HCT116 (cell line): ENCODE measurements at regions not wholly inside any gene's neighbourhood (a gene's known extent, or its start where the extent isn't known, plus 50 kb on each side); places are given as distances from the start of the nearest gene placed in this dataset.

Experiments used
- ATAC-seq: fragments of 200-7000 bp; cut with Tn5 transposase; 2 replicates; pipeline ENCODE4 v1.9.1; 2020; ENCODE audit warnings: mild to moderate bottlenecking, moderate library complexity
- BruUV-seq: library from RNA; stranded (reverse); fragments of 400-500 nt; replicated peaks from 2 replicates; lab custom pipeline; 2021; lab: Mats Ljungman, UMichigan
- CTCF ChIA-PET: fragments of 300-600 bp; sonication (Branson Sonifier 250); formaldehyde crosslinking; loops from one replicate; lab custom pipeline; 2021; ENCODE audit warnings: antibody characterized with exemption; lab: Charles Lee
- POLR2A ChIA-PET: fragments of 300-600, 350-600 bp; sonication (Branson Sonifier 250); formaldehyde crosslinking; loops from one replicate; lab custom pipeline; 2021; ENCODE audit warnings: antibody characterized with exemption; lab: Charles Lee
- RAD21 ChIA-PET, 2 experiments: fragments of 300-600 bp; sonication (Branson Sonifier 250); formaldehyde crosslinking; loops; one replicate each; lab custom pipeline; 2023; ENCODE audit warnings: low total read pairs in 2 of 2; ENCODE audit not compliant: uncharacterized antibody in 2 of 2, unreplicated experiment in 2 of 2, low non-redundant PET in 1 of 2; lab: Charles Lee
- DNase-seq: peaks from one replicate; pipeline ENCODE4 v3.0.0-alpha.2; 2010; ENCODE audit warnings: low read depth, low spot score
- H2AFZ ChIP-seq: fragments of 200-600 bp; shearing (Covaris generic), sonication (generic); 2 replicates; pipeline ENCODE4 v1.6.1; 2017; ENCODE audit warnings: low read depth, mixed run types, mixed read lengths, antibody characterized with exemption, low read length; ENCODE audit not compliant: poor library complexity, severe bottlenecking
- H3K27ac ChIP-seq: 2 replicates; pipeline ENCODE4 v1.5.1; 2012; ENCODE audit warnings: low read depth, low read length
- H3K27me3 ChIP-seq: fragments of 200-600 bp; sonication (generic); 2 replicates; pipeline ENCODE4 v1.6.1; 2016; ENCODE audit warnings: mixed run types, low read length, mixed read lengths; ENCODE audit not compliant: insufficient read depth
- H3K36me3 ChIP-seq, 2 experiments: fragments of 200-500 bp in 1 of 2; fragments of 200-600 bp in 1 of 2; sonication (Bioruptor generic) in 1 of 2; sonication (generic) in 1 of 2; 2 replicates each; pipeline versions ENCODE4 v1.5.1 to v1.6.1; 2014 to 2016; ENCODE audit warnings: low read length in 2 of 2, inconsistent platforms in 1 of 2, mixed read lengths in 1 of 2, mixed run types in 1 of 2; ENCODE audit not compliant: insufficient read depth in 2 of 2, control insufficient read depth in 1 of 2
- H3K4me1 ChIP-seq, 2 experiments: fragments of 200-600 bp in 1 of 2; sonication (generic) in 1 of 2; 2 replicates each; pipeline versions ENCODE4 v1.5.1 to v1.6.1; 2012 to 2017; ENCODE audit warnings: low read length in 2 of 2, inconsistent platforms in 1 of 2, mild to moderate bottlenecking in 1 of 2, mixed read lengths in 1 of 2, mixed run types in 1 of 2, moderate library complexity in 1 of 2; ENCODE audit not compliant: insufficient read depth in 2 of 2, control insufficient read depth in 1 of 2
- H3K4me2 ChIP-seq: fragments of 200-600 bp; sonication (generic); 2 replicates; pipeline ENCODE4 v1.6.1; 2017; ENCODE audit warnings: mixed run types, low read length, mixed read lengths
- H3K4me3 ChIP-seq, 2 experiments: fragments of 200-600 bp in 1 of 2; sonication (generic) in 1 of 2; replicated peaks in 1 of 2; 2 replicates each; pipeline ENCODE4 v1.5.1; 2011 to 2016; ENCODE audit warnings: low read length in 2 of 2, control low read depth in 1 of 2, low read depth in 1 of 2, mild to moderate bottlenecking in 1 of 2, mixed read lengths in 1 of 2, mixed run types in 1 of 2
- H3K79me2 ChIP-seq: fragments of 200-600 bp; sonication (generic); 2 replicates; pipeline ENCODE4 v1.6.1; 2017; ENCODE audit warnings: mild to moderate bottlenecking, mixed run types, low read length, moderate library complexity, mixed read lengths; ENCODE audit not compliant: insufficient read depth
- H3K9ac ChIP-seq: fragments of 200-600 bp; sonication (generic); 2 replicates; pipeline ENCODE4 v1.6.1; 2016; ENCODE audit warnings: low read length, mixed read lengths
- H3K9me2 ChIP-seq: fragments of 200-600 bp; sonication (generic), shearing (Covaris generic); 2 replicates; pipeline ENCODE4 v1.6.1; 2017; ENCODE audit warnings: mixed run types, mild to moderate bottlenecking, moderate library complexity; ENCODE audit not compliant: insufficient read depth
- H3K9me3 ChIP-seq, 2 experiments: fragments of 200-500 bp in 1 of 2; fragments of 200-600 bp in 1 of 2; sonication (Bioruptor generic) in 1 of 2; sonication (generic) in 1 of 2; 2 replicates each; pipeline ENCODE4 v1.6.1; 2014 to 2017; ENCODE audit warnings: low read length in 2 of 2, mixed read lengths in 2 of 2, inconsistent platforms in 1 of 2, low read depth in 1 of 2, mild to moderate bottlenecking in 1 of 2, mixed run types in 1 of 2, moderate library complexity in 1 of 2; ENCODE audit not compliant: control insufficient read depth in 1 of 2, insufficient read depth in 1 of 2
- H4K20me1 ChIP-seq: fragments of 200-600 bp; sonication (generic), shearing (Covaris generic); 2 replicates; pipeline ENCODE4 v1.6.1; 2017; ENCODE audit warnings: mixed run types, mild to moderate bottlenecking, moderate library complexity; ENCODE audit not compliant: insufficient read depth
- CBX3 ChIP-seq: IDR thresholded peaks from 2 replicates; pipeline ENCODE4 v1.6.1; 2012; ENCODE audit warnings: low read depth
- EZH2 ChIP-seq: fragments of 200-600 bp; sonication (generic); IDR thresholded peaks from 2 replicates; pipeline ENCODE4 v1.6.1; 2017; ENCODE audit warnings: antibody characterized with exemption, mixed run types
- POLR2AphosphoS5 ChIP-seq: IDR thresholded peaks from 2 replicates; pipeline ENCODE4 v1.6.1; 2011; ENCODE audit warnings: mild to moderate bottlenecking, low read depth, low read length, moderate library complexity
- RAD21 ChIP-seq: IDR thresholded peaks from 2 replicates; pipeline ENCODE4 v1.6.1; 2012; ENCODE audit warnings: low read depth, mild to moderate bottlenecking
- SP1 ChIP-seq: IDR thresholded peaks from 2 replicates; pipeline ENCODE4 v1.6.1; 2012; ENCODE audit warnings: low read depth
- SRF ChIP-seq: IDR thresholded peaks from 2 replicates; pipeline ENCODE4 v1.6.1; 2012; ENCODE audit warnings: low read depth
- YY1 ChIP-seq: IDR thresholded peaks from 2 replicates; pipeline ENCODE4 v1.6.1; 2011; ENCODE audit warnings: low read length, low read depth, moderate library complexity, mild to moderate bottlenecking; ENCODE audit not compliant: insufficient replicate concordance; ENCODE audit errors: extremely low read depth
- ZNF274 ChIP-seq: fragments of 200-500 bp; sonication (Bioruptor generic); IDR thresholded peaks from 2 replicates; pipeline ENCODE4 v1.6.1; 2014; ENCODE audit warnings: mild to moderate bottlenecking, low read depth, low read length, inconsistent platforms
- intact Hi-C: fragments of 100-400 bp; cut with micrococcal nuclease; formaldehyde crosslinking; loops from 2 replicates; pipeline ENCODE4 v1.10.0; 2022
- TF ChIP-seq, protein P1 (sequence below): IDR thresholded peaks from 2 replicates; pipeline ENCODE4 v1.6.1; 2012
- TF ChIP-seq, protein P2 (sequence below): IDR thresholded peaks from 2 replicates; pipeline ENCODE4 v1.6.1; 2011; ENCODE audit warnings: mild to moderate bottlenecking, low read length, moderate library complexity; ENCODE audit not compliant: insufficient replicate concordance; ENCODE audit errors: extremely low read depth

DNA sequence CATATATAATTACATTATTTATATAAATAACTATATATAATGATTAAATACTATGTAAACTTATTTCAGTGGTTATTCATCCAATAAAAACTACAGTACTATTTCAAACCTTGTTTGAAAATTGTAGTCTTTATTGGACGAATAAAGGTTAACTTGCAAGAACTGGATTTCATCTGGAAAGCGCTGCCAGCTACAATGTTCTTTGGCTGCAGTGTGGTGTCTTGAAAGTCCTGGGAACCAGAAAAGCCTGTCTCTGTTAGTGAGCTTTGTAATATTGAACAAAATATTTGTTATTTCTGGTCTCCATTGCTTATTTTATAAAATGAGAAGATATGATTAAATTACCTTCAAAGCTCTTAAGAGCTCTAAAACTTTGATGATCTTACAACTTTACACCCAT is 763.6 kb downstream of the ADGRL2 start (continued):
- TF ChIP-seq RAD21 = no peak

DNA sequence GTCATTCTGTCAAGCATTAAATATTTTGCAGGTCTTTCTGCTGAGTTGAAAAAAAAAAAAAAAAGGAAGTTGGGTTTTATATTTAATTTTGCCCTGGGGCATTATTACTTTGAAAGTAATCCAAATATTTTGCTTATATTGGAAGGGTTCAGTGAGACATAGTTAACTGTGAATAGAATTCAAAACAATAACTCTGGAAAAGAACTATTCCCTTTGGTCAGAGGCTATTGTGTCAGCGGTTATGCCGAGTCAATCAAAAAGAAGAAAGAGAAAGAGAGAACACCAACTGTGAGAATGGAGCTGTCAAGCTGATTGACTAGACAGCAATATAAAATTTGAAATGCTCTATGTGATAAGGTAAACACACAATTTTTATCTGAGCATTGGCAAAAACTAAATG is 761.7 kb downstream of the ADGRL2 start:
- H3K27ac ChIP-seq = no peak overlapping the region
- no peaks in the 10 kb centered on the region for H3K27me3 ChIP-seq
- H3K4me1 ChIP-seq = peaks cover 0 to 11% of the 10 kb centered on the region in 2 experiments; a peak in 1 of 4 replicates
- CTCF ChIA-PET = no interaction called here
- ATAC-seq (no peak), DNase-seq (no peak)
- H3K4me2 ChIP-seq = no peak overlapping the region
- no peaks in the 10 kb centered on the region; the same call in 1 of the 2 replicates for H4K20me1 ChIP-seq
- no peaks in the 10 kb centered on the region for H3K9me2 ChIP-seq
- BruUV-seq = no TSS peak
- POLR2A ChIA-PET = no interaction called here
- no peak overlapping the region for H3K4me3 ChIP-seq
- H2AFZ ChIP-seq = no peak overlapping the region
- H3K79me2 ChIP-seq = no peaks in the 10 kb centered on the region
- TF ChIP-seq POLR2AphosphoS5 (no peak), SP1 (no peak), ZNF274 (no peak), RAD21 (no peak), YY1 (no peak), CBX3 (no peak), EZH2 (no peak), SRF (no peak)
- TF ChIP-seq, protein P1, sequence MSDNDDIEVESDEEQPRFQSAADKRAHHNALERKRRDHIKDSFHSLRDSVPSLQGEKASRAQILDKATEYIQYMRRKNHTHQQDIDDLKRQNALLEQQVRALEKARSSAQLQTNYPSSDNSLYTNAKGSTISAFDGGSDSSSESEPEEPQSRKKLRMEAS = no peak
- TF ChIP-seq, protein P2, sequence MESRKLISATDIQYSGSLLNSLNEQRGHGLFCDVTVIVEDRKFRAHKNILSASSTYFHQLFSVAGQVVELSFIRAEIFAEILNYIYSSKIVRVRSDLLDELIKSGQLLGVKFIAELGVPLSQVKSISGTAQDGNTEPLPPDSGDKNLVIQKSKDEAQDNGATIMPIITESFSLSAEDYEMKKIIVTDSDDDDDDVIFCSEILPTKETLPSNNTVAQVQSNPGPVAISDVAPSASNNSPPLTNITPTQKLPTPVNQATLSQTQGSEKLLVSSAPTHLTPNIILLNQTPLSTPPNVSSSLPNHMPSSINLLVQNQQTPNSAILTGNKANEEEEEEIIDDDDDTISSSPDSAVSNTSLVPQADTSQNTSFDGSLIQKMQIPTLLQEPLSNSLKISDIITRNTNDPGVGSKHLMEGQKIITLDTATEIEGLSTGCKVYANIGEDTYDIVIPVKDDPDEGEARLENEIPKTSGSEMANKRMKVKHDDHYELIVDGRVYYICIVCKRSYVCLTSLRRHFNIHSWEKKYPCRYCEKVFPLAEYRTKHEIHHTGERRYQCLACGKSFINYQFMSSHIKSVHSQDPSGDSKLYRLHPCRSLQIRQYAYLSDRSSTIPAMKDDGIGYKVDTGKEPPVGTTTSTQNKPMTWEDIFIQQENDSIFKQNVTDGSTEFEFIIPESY = no peak
- TF ChIP-seq, all 23 proteins: peak for 0
- H3K9ac ChIP-seq = no peak overlapping the region
- intact Hi-C loops = no loop called here
- 0 out of 4 replicates have a peak, but pooled peaks cover 0 to 4% of the 10 kb centered on the region in 2 experiments for H3K9me3 ChIP-seq
- RAD21 ChIA-PET = no interaction called here
- H3K36me3 ChIP-seq = no peaks in the 10 kb centered on the region
